KMS-11 (cell line): ENCODE measurements at regions not wholly inside any gene's neighbourhood (a gene's known extent, or its start where the extent isn't known, plus 50 kb on each side); places are given as distances from the start of the nearest gene placed in this dataset.

Source experiments
- H2AFZ ChIP-seq: fragments of 200-600 bp; sonication (generic); 2 replicates; pipeline ENCODE4 v1.6.1; 2016; ENCODE audit warnings: antibody characterized with exemption, mixed run types, low read depth
- H3K27ac ChIP-seq: fragments of 200-600 bp; sonication (generic); 2 replicates; pipeline ENCODE4 v1.6.1; 2016; ENCODE audit warnings: mild to moderate bottlenecking, mixed run types
- H3K27me3 ChIP-seq: fragments of 200-600 bp; sonication (generic); 2 replicates; pipeline ENCODE4 v1.6.1; 2017; ENCODE audit warnings: mild to moderate bottlenecking, low read depth, mixed run types, moderate library complexity; ENCODE audit not compliant: insufficient read depth
- H3K36me3 ChIP-seq: fragments of 200-600 bp; sonication (generic); 2 replicates; pipeline ENCODE4 v1.6.1; 2017; ENCODE audit warnings: mild to moderate bottlenecking, mixed run types; ENCODE audit not compliant: insufficient read depth
- H3K4me1 ChIP-seq: fragments of 200-600 bp; sonication (generic); 2 replicates; pipeline ENCODE4 v1.6.1; 2016; ENCODE audit warnings: mild to moderate bottlenecking, low read depth, mixed run types; ENCODE audit not compliant: poor library complexity, severe bottlenecking
- H3K4me2 ChIP-seq: fragments of 200-600 bp; sonication (generic); 2 replicates; pipeline ENCODE4 v1.7.0; 2016; ENCODE audit warnings: mild to moderate bottlenecking, mixed run types
- H3K4me3 ChIP-seq: fragments of 200-600 bp; sonication (generic); IDR thresholded peaks from 2 replicates; pipeline ENCODE4 v1.6.1; 2017; ENCODE audit warnings: low read depth, low read length, mixed read lengths; ENCODE audit not compliant: insufficient read depth
- H3K79me2 ChIP-seq: fragments of 200-600 bp; sonication (generic); 2 replicates; pipeline ENCODE4 v1.6.1; 2016; ENCODE audit warnings: low read depth, mixed run types; ENCODE audit not compliant: insufficient read depth
- H3K9ac ChIP-seq: fragments of 200-600 bp; sonication (generic); 2 replicates; pipeline ENCODE4 v1.6.1; 2016; ENCODE audit warnings: mild to moderate bottlenecking, mixed run types
- H4K20me1 ChIP-seq: fragments of 200-600 bp; sonication (generic); 2 replicates; pipeline ENCODE4 v1.6.1; 2016; ENCODE audit warnings: mild to moderate bottlenecking, mixed run types; ENCODE audit not compliant: insufficient read depth
- CTCF ChIP-seq: fragments of 200-600 bp; sonication (generic); conservative IDR thresholded peaks from 2 replicates; pipeline ENCODE4 v1.6.1; 2017; ENCODE audit warnings: low read depth, mild to moderate bottlenecking, antibody characterized with exemption, low read length, moderate library complexity, mixed read lengths

DNA sequence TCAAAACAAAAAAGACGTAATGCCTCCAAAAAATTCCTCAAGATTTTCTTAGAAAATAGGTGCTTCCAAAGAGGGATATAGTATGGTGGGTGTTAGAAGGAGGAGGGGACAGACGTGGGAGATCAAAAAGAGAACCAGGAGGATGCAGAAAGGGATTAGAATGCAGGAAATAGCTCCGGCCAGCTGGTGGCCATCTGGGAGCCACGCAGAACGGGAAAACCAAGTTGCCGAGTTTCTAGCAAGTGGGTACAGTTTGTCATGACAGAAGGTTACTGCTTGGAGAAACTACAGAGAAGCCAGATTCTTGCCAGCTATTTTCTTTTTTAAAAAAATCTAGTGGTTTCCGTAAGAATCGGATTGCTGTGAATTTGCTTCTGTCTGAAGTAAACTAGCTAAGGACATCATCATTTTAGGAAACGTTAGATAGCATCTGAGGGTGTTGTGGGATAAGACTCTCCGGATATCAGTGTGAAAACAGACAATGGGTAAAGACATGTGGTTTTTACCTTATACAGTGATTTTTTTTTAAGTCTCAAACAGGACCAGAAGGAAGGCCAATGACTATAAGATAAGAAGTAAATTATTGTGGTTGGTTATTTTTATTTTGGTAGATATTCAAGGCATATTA, 104.9 kb downstream of the HSPH1 start:
- no peak overlapping the region for H3K4me3 ChIP-seq

GRCh38 chr13:31055589-31055988, 106.1 kb downstream of the HSPH1 start:
- H3K9ac ChIP-seq = no peak overlapping the region
- no peak overlapping the region for H3K4me3 ChIP-seq
- no peak for TF ChIP-seq CTCF
- no peaks in the 10 kb centered on the region for H3K79me2 ChIP-seq
- H3K4me2 ChIP-seq = no peak overlapping the region
- no peak overlapping the region for H3K27ac ChIP-seq
- no peaks in the 10 kb centered on the region for H3K4me1 ChIP-seq
- H2AFZ ChIP-seq = no peak overlapping the region
- no peaks in the 10 kb centered on the region for H4K20me1 ChIP-seq
- H3K27me3 ChIP-seq = no peaks in the 10 kb centered on the region
- H3K36me3 ChIP-seq = no peaks in the 10 kb centered on the region

More for the DNA sequence above, 104.9 kb downstream of the HSPH1 start:
- no peak overlapping the region for H3K4me2 ChIP-seq
- TF ChIP-seq CTCF = no peak
- H3K79me2 ChIP-seq = no peaks in the 10 kb centered on the region
- H4K20me1 ChIP-seq = no peaks in the 10 kb centered on the region
- no peak overlapping the region for H3K9ac ChIP-seq
- no peak overlapping the region for H3K27ac ChIP-seq
- no peaks in the 10 kb centered on the region for H3K36me3 ChIP-seq
- H3K27me3 ChIP-seq = no peaks in the 10 kb centered on the region
- no peaks in the 10 kb centered on the region for H3K4me1 ChIP-seq
- H2AFZ ChIP-seq = no peak overlapping the region

GRCh38 chr13:31054632-31055031, 107.1 kb downstream of the HSPH1 start:
- H4K20me1 ChIP-seq = no peaks in the 10 kb centered on the region
- no peak overlapping the region for H3K27ac ChIP-seq
- TF ChIP-seq CTCF = no peak
- no peaks in the 10 kb centered on the region for H3K36me3 ChIP-seq
- H3K4me3 ChIP-seq = no peak overlapping the region
- H3K27me3 ChIP-seq = no peaks in the 10 kb centered on the region
- no peak overlapping the region for H2AFZ ChIP-seq
- H3K9ac ChIP-seq = no peak overlapping the region
- no peaks in the 10 kb centered on the region for H3K4me1 ChIP-seq
- no peak overlapping the region for H3K4me2 ChIP-seq
- H3K79me2 ChIP-seq = no peaks in the 10 kb centered on the region

- Histone ChIP-seq H3K27ac (no peak overlapping the region), H3K4me3 (no peak overlapping the region), H3K79me2 (no peaks in the 10 kb centered on the region), H3K4me2 (no peak overlapping the region), H3K9ac (no peak overlapping the region), H2AFZ (no peak overlapping the region), H3K27me3 (no peaks in the 10 kb centered on the region), H3K4me1 (no peaks in the 10 kb centered on the region), H3K36me3 (no peaks in the 10 kb centered on the region), H4K20me1 (no peaks in the 10 kb centered on the region)
- no peak for TF ChIP-seq CTCF
Observed at GRCh38 chr13:31053896-31054295, 107.8 kb downstream of the HSPH1 start.
